ENCODE measurements at regions not wholly inside any gene's neighbourhood (a gene's known extent, or its start where the extent isn't known, plus 50 kb on each side); places are given as distances from the start of the nearest gene placed in this dataset.

DNA sequence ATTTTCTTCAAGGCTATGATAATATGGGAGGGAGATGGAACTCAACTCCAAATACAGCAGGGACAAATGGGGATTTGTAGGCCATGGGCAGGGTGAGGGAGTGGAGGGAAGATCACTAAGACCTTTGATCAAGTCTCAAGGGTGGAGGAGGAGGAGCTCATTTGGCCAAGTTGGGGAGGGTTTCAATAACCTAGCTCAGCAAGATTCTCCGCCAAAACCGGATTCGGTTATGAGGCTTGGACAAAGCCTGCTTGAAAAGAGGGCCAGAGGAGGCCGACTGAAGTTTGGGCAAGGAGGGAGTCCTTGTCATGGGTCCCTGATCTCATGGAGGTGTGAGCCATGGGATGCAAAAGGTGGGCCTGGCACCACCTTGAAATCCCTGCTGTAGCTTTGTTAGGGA is 68.8 kb downstream of the TSN start (continued):
- no peak for TF ChIP-seq SIRT6 (IDR thresholded peaks at IDR 0.05; ENCODE audit: low read length)
